KOPT-K1 (cell line): ENCODE measurements at regions not wholly inside any gene's neighbourhood (a gene's known extent, or its start where the extent isn't known, plus 50 kb on each side); places are given as distances from the start of the nearest gene placed in this dataset.
"Not testable (repeated sequence)": the region's sequence is repeated elsewhere in the genome, so short reads cannot be mapped to it uniquely, and the experiment has no call there.

ENCODE experiments used
- H3K27ac ChIP-seq: fragments of 200-600 bp; sonication (generic); 2 replicates; pipeline ENCODE4 v1.5.1; 2016; ENCODE audit warnings: antibody characterized with exemption, mild to moderate bottlenecking, low read depth, low read length; ENCODE audit not compliant: poor library complexity, severe bottlenecking
- H3K36me3 ChIP-seq: fragments of 200-600 bp; sonication (generic); 2 replicates; pipeline ENCODE4 v1.5.1; 2017; ENCODE audit warnings: antibody characterized with exemption, mild to moderate bottlenecking, low read length, moderate library complexity; ENCODE audit not compliant: insufficient read depth
- H3K9me3 ChIP-seq: fragments of 200-600 bp; sonication (generic); 2 replicates; pipeline ENCODE4 v1.5.1; 2017; ENCODE audit warnings: antibody characterized with exemption, low read length, mild to moderate bottlenecking; ENCODE audit not compliant: insufficient read depth, poor library complexity, severe bottlenecking

DNA sequence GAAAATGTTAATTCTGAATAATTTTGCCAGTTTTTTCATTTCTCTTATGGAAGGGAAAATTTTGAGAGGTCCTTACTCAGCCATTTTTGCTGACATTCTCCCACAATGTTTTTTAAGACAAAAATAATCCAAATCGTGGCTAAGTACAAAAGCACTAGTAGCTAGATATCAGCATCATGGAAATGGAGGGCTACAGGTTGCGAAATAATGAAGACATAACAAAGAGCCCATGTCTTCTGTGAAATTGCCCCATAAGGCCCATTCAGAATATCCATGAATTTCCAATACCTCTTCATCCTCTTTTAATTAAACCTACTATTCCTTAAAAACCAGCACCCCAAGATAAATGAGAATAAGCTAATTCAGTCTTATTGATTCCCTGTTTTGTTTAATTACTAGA lies 107.4 kb downstream of the HNRNPD start:
- H3K9me3 ChIP-seq, result peaks cover 5% of the 10 kb centered on the region
- H3K27ac ChIP-seq, result no peak overlapping the region
- no peaks in the 10 kb centered on the region for H3K36me3 ChIP-seq

DNA sequence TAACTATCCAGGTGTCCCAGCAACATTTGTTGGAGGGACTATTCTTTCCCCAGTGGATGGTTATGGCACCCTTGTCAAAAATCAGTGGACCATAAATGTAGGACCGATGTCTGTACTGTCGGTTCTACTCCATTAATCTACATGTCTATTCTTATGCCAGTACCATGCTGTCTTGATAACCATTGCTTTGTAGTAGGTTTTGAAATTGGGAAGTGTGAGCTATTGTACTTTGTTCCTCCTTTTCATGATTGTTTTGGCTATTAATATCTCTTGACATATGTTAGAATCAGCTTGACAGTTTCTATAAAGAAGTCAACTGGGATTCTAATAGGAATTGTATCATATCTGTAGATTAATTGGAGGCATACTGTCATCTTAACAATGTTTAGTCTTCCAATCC lies 112.7 kb downstream of the HNRNPD start:
- no peaks in the 10 kb centered on the region for H3K36me3 ChIP-seq
- peaks cover 5% of the 10 kb centered on the region for H3K9me3 ChIP-seq
- H3K27ac ChIP-seq, result no peak overlapping the region

DNA sequence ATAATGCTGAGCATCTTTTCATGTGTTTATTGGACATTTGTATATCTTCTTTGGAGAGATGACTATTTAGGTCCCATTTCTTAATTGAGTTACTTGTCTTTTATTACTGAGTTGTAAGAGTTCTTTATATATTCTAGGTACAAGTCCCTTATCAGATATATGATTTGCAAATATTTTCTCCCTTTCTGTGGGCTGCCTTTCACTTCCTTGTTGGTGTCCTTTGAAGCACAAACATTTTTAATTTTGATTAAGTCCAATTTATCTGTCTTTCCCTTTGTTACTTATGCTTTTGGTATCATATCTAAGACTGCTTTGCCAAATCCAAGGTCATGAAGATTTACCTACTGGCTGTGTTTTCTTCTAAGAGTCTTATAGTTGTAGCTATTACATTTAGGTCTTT lies 113.2 kb downstream of the HNRNPD start:
- H3K9me3 ChIP-seq, result peaks cover 5% of the 10 kb centered on the region
- H3K27ac ChIP-seq, result no peak overlapping the region
- H3K36me3 ChIP-seq, result no peaks in the 10 kb centered on the region

DNA sequence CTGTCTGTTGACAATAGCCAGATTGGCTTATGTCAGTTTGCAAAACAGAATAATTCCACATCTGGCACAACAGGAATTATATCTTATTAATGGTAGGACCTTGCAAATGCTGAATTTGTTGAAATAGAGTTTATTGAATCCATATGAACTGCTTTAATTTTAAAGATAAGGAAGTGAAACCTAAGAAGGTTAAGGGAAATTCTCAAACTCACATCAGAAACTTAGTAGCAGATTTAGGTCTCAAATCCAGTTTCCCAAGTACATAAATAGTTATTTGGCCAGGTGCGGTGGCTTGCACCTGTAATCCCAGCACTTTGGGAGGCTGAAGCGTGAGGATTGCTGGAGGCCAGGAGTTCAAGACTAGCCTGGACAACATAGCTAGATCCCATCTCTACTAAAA lies 117.1 kb downstream of the HNRNPD start:
- Histone ChIP-seq H3K9me3 (no peaks in the 10 kb centered on the region), H3K36me3 (no peaks in the 10 kb centered on the region), H3K27ac (no peak overlapping the region)

DNA sequence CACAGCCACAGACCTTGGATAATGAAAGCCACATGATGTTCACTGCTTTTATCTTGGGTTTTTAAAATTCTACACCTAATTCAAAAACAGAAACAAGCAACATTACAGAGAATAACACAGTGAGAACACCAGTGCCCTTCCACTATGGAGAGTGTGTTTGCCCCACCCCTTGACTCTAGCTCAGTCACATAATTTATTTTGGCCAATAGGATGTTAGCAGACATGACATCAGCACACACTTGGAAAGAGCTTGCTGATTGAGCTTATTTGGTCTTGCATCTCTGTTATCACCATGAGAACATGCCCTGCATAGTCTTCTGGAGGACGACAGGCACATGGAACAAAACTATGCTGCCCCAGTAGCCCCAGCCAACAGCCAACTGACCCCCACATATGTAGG lies 118.1 kb downstream of the HNRNPD start:
- Histone ChIP-seq H3K9me3 (no peaks in the 10 kb centered on the region), H3K27ac (no peak overlapping the region)

DNA sequence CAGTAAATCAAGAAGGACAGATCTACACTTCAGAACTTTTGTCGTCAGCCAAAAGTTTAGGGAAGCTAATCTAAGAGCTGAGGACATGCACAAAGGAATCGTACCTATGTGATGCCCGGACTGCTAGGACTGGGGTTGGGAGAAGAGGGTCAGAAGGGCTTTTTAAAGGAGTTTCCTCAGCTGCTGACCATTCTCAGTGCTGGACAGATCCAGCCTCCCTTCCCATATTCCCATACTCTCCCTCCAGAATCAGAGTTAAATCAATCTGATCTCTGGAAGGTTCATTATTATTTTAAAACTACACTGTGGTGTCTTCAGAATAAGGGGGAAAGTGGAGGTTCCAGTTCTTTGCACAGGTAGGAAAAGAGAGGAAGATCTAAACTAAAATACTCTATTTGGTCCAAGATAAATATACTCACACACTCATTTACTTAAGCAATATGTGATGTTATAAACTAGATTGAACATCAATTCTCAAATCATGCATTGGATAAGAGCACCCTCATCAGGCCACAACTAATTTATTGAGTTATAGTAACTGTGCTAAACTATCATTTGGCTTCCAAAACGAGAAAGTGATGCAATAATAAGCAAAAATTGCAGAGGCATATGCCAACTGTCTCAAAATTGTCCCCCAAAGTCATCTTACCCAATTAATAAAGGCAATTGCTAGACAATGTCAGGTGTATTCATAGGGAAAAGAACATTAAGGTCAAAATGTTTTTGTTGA lies 124.7 kb downstream of the HNRNPD start:
- H3K9me3 ChIP-seq, result no peaks in the 10 kb centered on the region
- H3K27ac ChIP-seq, result no peak overlapping the region
- H3K36me3 ChIP-seq, result no peaks in the 10 kb centered on the region

More for the DNA sequence above, 118.1 kb downstream of the HNRNPD start:
- H3K36me3 ChIP-seq, result no peaks in the 10 kb centered on the region

DNA sequence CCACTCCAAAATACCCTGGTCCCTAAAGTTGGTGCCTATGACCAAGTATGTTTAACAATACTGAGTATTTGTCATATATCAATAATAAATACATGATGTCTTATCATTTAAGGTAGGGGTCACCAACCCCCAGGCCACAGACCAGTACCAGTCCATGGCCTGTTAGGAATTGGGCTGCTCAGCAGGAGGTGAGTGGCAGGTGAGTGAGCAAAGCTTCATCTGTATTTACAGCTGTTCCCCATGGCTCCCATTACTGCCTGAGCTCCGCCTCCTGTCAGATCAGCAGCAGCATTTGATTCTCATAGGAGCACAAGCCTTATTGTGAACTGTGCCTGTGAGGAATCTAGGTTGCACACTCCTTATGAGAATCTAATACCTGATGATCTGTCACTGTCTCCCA lies 126.2 kb downstream of the HNRNPD start:
- no peaks in the 10 kb centered on the region for H3K9me3 ChIP-seq
- H3K36me3 ChIP-seq, result no peaks in the 10 kb centered on the region
- H3K27ac ChIP-seq, result no peak overlapping the region

DNA sequence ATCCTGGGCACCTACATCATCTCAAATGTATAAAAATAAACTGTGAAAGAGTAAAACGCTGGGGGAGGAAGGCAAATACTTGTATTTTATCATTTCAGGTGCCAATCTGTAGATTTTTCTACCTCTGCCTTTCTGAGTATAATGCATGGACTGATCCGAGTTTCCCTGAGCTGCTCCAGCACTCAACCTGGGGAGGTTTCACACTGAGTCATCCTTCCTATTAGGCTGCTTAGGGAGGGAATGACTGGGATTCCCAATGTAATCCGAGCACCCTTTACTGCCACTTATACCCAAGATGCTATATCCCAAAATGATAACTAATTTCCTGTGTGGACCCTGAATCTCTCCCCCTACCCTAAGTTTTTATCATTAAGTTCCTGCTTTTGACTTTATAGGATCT lies 126.6 kb downstream of the HNRNPD start:
- no peak overlapping the region for H3K27ac ChIP-seq
- H3K36me3 ChIP-seq, result no peaks in the 10 kb centered on the region
- no peaks in the 10 kb centered on the region for H3K9me3 ChIP-seq

DNA sequence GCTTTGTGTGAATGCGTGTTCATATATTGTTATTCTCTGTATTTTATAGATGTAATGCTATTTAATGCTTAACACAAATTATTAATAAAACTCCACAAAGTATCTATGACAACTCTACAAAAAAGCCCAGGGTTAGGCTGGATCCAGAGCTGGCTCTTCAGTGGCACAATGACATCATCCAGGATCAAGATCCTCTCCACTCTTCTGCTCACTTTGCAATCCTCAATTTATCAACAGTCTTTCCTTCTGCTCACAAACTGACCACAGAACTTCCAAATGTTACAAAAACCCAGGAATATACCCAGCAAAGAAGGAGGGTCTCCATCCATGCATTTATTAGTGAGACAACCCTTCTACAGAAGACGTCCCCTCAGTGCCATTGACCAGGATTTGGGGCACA lies 132.3 kb downstream of the HNRNPD start:
- Histone ChIP-seq H3K9me3 (no peaks in the 10 kb centered on the region), H3K27ac (no peak overlapping the region), H3K36me3 (no peaks in the 10 kb centered on the region)

DNA sequence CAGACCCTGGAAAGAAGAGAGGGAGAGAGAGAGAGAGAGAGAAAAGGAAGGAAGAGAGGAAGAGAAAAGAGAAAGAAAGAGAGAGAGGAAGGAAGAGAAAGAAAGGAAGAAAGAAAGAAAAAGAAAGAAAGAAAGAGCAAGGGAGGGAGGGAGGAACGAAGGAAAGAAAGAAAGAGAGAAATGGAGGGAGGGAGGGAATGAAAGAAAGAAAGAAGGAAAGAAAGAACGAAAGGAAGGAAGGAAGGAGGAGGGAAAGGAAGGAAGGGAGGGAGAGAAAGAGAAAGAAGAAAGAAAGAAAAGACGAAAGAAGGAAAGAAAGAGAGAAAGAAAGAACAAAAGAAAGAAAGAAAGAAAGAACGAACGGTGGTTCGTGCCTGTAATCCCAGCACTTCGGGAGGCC lies 133.4 kb downstream of the HNRNPD start:
- Histone ChIP-seq H3K36me3 (no peaks in the 10 kb centered on the region), H3K9me3 (no peaks in the 10 kb centered on the region), H3K27ac (no peak overlapping the region)

DNA sequence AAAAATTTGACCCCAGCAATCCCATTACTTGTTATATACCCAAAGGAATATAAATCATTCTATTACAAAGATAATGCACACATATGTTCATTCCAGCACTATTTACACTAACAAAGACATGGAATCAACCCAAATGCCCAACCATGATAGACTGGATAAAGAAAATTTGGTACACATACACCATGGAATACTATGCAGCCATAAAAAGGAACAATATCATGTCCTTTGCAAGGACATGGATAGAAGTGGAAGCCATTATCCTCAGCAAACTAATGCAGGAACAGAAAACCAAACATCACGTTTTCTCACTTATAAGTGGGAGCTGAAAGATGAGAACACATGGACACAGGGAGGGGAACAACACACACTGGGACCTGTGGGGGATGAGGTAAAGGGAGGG lies 136.6 kb downstream of the HNRNPD start:
- not testable (repeated sequence) for H3K9me3 ChIP-seq, H3K27ac ChIP-seq, H3K36me3 ChIP-seq

DNA sequence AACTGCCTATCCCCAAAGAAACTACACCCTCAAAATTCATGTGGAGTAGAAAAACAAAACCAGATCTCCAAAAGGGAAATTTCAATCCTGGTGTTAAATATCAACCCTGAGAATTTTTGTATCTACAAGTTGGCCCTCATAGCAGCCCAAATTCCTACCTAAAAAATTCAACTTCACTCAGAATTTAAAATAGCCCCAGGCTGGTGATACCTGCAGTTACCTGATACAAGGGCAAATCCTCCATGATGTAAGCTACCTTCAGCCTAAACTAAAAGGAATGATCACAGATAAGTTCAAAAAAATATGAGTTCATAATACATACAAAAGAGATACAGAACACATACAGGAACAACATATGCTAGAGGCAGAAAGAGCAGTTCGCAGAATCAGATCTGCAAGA lies 138.4 kb downstream of the HNRNPD start:
- H3K36me3 ChIP-seq, result no peaks in the 10 kb centered on the region
- H3K9me3 ChIP-seq, result no peaks in the 10 kb centered on the region
- no peak overlapping the region for H3K27ac ChIP-seq

DNA sequence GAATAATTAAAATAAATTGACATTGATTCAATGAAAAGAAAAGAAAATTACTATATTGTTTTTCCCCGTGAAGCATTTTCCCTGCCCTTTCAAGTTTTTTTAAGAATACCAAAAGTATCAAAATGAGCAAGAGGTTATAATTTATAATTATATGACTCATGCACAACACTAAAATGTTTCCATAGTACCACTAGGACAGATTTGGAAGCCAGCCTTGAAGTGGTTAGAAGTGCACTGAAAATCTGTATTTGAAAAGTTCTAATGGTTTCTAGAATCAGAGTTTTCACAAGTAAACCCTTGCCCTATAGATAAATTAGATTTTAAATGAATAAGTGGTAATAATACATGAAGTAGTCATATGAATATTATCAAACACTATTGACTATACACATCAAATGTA lies 140.9 kb downstream of the HNRNPD start:
- H3K9me3 ChIP-seq, result no peaks in the 10 kb centered on the region

DNA sequence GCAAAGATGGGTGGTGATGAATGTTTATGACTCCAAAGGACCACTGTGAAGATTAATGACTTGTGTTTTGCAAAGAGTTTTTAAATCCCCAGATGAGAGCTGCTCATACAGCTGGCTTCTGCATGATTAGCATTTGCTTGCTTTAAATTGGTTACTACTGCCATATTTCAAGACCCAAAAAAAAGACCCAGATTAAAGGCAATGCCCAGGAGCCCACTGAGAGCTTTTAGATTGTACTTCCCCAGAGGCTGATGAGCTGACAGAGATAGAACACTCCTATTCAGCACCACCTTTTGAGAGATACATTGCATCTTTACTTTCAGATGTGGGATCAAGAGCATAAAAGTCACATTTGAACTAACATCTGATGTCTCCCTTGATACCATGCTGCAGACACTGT lies 142.0 kb downstream of the HNRNPD start:
- Histone ChIP-seq H3K36me3 (no peaks in the 10 kb centered on the region), H3K9me3 (no peaks in the 10 kb centered on the region), H3K27ac (no peak overlapping the region)

More for the DNA sequence above, 140.9 kb downstream of the HNRNPD start:
- no peaks in the 10 kb centered on the region for H3K36me3 ChIP-seq
- no peak overlapping the region for H3K27ac ChIP-seq

DNA sequence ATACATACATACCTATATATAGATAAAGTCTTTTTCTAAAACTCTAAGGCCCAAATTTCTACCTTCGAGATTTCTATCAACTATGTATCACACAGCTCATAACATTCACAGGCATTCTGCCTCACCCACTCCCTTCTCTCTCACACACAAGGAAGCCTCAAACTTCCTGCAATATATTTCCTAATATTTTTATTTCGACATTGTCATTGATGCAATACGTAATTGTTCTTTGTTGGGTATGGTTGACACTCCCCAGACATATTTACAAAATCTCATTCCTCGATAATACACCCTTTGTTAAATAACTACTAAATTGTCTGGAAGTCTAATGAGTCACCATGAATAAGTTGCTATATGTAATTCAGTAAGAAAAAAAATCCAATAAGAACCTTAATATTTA lies 143.5 kb downstream of the HNRNPD start:
- Histone ChIP-seq H3K9me3 (no peaks in the 10 kb centered on the region), H3K36me3 (no peaks in the 10 kb centered on the region), H3K27ac (no peak overlapping the region)

DNA sequence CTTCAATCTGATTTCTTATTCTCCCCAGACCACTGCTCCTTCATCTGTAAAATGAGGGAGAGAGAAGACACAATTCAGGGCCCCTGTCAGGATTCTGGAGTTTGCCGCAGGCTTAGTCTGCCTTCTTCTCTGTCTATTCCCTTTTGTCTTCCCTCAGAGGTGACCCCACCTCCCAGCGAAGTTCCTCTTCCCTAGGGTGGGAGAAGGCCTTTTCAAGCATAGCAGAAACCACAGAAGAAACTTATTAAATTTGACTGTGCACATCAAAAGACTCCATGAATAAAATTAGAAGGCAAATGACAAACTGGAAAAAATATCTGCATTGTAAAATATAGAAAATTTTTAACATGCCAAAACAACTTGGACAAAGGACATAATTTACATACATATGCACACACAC lies 148.8 kb downstream of the HNRNPD start:
- Histone ChIP-seq H3K27ac (no peak overlapping the region), H3K36me3 (no peaks in the 10 kb centered on the region), H3K9me3 (no peaks in the 10 kb centered on the region)
